SH-SY5Y (cell line): ENCODE measurements at regions not wholly inside any gene's neighbourhood (a gene's known extent, or its start where the extent isn't known, plus 50 kb on each side); places are given as distances from the start of the nearest gene placed in this dataset.

Experiments
- GATA2 ChIP-seq: IDR thresholded peaks from 2 replicates; pipeline ENCODE4 v1.6.1; 2011; ENCODE audit warnings: mild to moderate bottlenecking, low read depth, low read length
- GATA3 ChIP-seq: IDR thresholded peaks from 2 replicates; pipeline ENCODE4 v1.6.1; 2011; ENCODE audit warnings: low read depth, mild to moderate bottlenecking, low read length, moderate library complexity

- TF ChIP-seq GATA2 = no peak
- no peak for TF ChIP-seq GATA3
Measured at GRCh38 chr18:7336623-7337022, 105.7 kb downstream of the LRRC30 start.
